22Rv1 (cell line): ENCODE measurements at regions not wholly inside any gene's neighbourhood (a gene's known extent, or its start where the extent isn't known, plus 50 kb on each side); places are given as distances from the start of the nearest gene placed in this dataset.

Source experiments
- CTCF ChIP-seq: fragments of 450-650 bp; IDR thresholded peaks from 2 replicates; pipeline ENCODE4 v1.5.1; 2017; ENCODE audit warnings: mild to moderate bottlenecking
- ZFX ChIP-seq: fragments of 450-650 bp; IDR thresholded peaks from 2 replicates; pipeline ENCODE4 v1.6.1; 2017; ENCODE audit warnings: antibody characterized with exemption, borderline replicate concordance

GRCh38 chr16:80231121-80231520 is 309.7 kb upstream of the DYNLRB2 start:
- TF ChIP-seq CTCF, result no peak
- TF ChIP-seq ZFX, result no peak
